Pulmonary artery endothelial cell (primary cell): ENCODE measurements at regions not wholly inside any gene's neighbourhood (a gene's known extent, or its start where the extent isn't known, plus 50 kb on each side); places are given as distances from the start of the nearest gene placed in this dataset.
A peak's percentile ranks its signal among the peaks of the same experiment; 100 is the strongest.

ENCODE experiments used
- DNase-seq: peaks from one replicate; pipeline ENCODE4 v3.0.0-alpha.2; 2011; ENCODE audit warnings: low read depth, low spot score

- DNase-seq: no peak
Measured at GRCh38 chr17:77361986-77362620, 221.3 kb downstream of the SEC14L1 start.

DNA sequence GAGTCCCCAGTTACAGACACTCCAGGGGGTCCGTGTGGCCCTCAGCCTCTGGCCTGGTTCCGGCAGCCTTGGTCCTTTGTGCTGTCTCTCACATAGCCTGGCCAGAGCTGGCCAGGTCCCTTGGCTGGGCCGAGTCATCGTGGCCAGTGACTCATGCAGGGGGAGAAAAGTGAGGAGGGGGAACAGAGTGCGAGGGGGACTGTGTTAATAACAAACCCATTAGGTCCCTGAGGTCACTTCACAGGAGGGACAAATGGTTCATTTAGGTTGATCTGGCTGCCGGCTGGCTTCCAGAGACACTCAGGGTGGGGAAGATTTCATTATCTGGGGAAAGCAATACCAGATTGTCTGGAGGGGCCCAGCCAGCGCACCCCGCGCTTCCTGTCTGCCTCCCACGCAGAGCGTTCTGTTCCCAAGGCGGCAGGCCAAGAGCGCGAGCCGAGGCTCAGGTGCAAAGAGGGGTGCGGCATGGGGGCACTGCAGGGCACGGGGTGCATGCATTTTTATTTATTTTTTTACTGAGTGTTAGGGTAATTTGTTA is 223.1 kb downstream of the SEC14L1 start:
- DNase-seq: no peak

DNA sequence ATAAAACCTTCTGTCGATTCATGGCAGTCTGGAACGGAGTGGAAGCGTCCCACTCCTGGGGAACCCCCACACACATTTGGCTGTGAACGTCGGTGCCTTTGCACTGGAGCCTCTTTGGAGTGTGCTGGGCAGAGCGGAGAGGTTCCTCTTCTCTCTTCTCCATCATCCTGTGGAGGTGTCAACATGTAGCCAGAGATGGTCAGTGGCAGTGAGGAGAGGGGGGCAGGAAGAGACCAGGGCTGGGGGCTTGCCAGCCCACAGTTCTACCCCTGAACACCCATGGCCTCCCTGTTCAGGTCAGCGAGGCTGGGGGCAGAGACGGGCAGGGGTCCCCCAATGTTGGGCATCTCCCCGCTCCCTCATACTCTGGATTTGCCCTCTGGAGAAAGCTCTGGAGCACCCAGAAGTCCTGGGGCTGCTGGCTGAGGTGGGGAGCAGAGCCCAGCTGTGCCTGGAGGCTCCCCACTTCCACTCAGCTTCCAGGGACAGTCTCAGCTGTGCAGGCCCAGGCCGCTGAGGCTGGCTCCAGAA is 223.7 kb downstream of the SEC14L1 start:
- DNase-seq: no peak

DNA sequence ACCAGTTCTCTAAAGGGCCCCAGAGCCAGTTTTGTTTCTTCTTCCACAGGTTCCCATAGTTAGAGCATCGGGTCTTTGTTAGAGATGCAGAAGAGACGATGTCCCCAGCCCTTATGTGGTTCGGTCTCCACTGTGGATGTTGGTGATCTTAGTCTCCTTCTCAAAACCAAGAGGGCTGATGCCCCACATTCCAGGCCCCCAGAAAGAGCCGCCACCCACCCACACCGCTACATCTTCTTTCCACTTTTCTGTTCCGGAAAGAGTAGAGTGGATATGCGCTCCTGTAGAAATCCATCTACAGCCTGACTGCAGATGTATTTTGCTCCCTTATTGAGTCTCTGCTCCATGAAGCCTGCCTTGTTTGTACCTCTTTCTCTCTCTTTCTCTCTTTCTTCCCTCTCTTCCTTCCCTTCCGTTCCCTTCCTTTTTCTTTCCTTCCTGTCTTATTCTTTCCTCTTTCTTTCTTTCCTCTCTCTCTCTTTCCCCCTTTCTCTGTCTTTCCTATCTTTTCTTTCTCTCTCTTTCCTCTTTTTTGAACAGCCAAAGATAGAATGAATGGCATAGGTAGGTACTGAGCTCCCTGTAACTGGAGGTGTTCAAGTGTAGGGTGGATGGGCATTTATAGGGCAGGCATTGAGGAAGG is 224.3 kb downstream of the SEC14L1 start:
- no peak for DNase-seq

GRCh38 chr17:77365584-77366186 is 224.9 kb downstream of the SEC14L1 start:
- no peak for DNase-seq

- no peak for DNase-seq
Measured at GRCh38 chr17:77366206-77366557, 225.4 kb downstream of the SEC14L1 start.

- DNase-seq: no peak
Measured at GRCh38 chr17:77366558-77367245, 225.9 kb downstream of the SEC14L1 start.

DNA sequence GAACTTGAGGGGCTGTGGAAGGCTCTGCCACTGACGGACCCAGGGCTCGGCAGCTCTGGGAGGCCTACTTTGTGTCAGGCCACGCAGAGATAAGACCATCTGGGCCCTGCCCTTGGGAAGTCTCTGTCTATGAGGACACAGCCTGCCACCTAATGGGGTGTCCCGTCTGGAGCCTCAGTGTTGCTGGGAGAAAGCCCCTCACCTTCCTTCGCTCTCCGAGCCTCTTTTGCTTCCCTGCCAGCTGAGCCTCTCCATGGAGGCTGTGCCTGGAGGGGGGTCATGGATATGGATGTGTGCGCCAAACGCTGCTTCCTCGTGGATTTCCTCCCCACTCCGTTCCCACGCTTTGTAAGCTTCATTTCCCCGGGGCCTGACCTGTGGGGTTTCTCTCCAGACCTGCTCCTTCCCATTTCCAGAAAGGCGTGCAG is 228.8 kb downstream of the SEC14L1 start:
- DNase-seq: no peak

GRCh38 chr17:77370586-77370985 is 229.8 kb downstream of the SEC14L1 start:
- DNase-seq: no peak

GRCh38 chr17:77371117-77371887 is 230.5 kb downstream of the SEC14L1 start:
- no peak for DNase-seq

DNA sequence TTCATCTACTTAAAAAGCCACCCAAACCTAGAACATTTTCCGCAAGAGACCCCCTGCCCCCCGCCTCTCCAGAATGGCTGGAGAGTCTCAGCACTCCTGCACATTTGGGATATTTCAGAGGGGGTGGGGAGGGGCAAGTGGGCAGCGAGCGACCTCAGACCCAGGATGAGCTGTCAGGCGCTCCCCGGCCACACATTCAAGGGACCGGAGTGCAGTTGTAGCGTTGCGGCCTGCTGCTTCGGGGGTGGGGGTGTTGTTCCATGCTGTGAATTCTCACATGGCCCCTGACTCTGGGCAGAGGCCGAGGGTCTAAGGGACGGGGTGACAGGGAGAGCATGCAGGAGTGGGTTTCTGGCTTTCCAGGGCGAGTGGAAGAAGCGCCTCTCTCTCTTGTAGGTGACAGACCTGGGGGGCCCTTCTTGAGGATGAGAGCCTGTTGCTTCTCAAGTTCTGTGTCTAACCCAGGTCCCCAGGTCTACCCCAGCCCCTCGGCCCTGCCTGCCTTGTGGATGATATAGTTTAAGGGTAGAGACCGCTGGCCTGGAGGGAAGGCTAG is 231.2 kb downstream of the SEC14L1 start:
- no peak for DNase-seq

GRCh38 chr17:77372444-77373298 is 231.9 kb downstream of the SEC14L1 start:
- DNase-seq: no peak

- DNase-seq: no peak
Measured at GRCh38 chr17:77373299-77374169, 232.8 kb downstream of the SEC14L1 start.

DNA sequence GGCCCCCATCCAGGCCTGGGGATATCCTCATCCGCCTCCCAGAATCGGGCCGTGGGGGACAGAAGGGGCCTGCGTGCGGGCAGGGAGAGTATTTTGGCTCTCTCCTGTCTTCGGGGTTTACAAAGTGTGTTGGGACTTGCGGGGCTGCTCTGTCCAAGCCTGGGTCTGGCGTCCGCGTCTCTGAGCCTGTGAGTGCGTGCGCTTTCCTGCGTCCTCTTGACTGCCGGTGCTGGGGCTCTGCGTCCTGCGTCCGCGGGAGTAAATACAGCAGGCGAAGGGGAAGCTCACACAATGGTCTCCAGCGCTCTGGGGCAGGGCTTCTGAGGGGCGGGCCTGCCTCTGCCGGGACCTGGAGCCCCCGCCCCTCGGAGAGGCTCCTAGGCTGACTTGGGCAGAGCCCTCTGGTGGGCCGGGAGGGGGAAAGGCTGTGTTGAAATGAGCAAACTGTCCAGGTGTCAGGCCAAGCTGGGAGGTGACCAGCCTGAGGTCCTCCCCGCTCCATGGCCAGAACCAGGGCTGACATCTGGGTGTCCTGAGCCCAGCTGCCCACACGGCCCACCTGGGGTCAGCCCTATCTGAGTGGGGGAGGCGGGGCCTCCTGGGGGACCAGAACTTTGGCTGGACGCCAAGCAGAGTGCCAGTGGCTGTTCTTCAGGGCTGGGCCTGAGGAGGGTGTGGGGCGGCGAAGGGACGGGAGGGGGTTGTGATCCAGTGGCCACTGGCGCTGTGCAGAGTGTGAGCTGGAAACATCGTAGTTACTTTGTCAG is 233.6 kb downstream of the SEC14L1 start:
- peak; percentile 60 for DNase-seq

DNA sequence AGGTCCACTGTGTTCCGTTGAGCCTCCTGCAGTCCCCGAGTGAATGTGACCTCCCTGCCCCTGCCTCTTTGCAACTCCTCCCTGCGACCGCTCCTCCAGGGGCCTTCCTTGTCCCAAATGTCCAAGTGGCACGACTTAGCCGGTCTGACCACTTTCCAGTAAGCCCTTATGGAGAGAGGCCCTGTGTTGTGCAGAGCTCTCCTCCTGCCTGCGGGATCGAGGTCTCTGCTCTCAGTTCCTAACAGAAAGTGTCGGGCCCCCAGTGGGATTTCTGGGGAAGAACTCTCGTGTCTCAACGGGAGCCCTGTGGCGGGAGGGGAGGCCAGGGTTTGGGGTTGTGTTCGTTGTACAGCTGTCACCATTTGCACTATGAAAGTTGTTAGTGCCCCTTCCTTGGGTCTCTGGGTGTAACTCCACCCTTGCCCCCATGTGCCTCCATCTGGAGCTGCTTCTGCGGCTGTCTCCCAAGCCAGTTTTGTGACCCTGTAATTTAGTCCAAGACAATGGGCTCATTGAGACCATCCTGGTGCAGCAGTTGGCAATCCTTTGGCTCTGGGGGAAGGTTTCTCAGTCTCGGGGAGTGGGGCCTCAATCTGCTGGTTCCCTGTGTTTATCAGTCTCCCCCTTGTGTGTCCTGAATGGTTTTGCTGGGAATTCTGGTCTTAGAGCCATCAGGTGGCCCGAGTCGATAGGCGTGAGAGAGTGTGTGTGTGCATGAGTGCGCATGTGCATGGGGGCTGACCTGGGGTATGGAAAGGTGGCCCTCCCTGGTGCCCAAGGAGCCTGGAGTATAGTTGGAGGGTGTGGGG is 234.5 kb downstream of the SEC14L1 start:
- DNase-seq: no peak

DNA sequence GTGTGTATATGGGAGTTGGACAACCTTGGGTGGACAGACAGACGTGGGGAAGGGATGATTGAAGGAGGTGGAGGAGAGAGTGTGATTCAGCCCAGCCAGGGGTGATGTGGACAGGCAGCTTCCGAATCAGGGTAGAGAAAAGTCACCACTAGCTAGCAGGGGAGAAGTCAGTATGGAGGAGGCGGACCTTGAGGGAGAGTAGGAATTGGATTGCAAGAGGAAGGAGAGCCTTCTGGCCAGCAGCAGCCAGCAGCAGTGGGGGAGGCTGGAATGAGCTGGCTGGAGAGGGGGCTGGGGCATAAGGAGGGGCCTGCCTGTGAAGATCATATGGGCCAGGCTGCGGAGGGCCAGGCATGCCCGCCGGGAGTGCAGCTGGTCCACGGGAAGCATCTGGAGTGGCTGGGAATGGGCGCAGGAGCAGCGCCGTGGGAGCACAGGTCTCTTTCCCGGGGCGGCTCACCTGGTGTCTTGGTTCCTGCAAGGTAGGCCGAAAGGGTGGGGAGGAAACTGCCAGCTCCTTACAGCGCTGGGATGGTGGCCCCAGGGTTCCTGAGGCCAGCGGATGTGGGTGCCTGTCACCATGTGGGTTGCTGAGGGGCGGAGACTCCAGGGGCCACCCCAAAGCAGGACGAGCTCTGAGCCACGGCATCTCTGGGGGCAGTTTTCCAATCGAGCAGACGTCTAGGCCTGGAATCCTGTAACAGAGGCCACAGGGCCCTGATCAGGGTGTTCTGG is 235.3 kb downstream of the SEC14L1 start:
- DNase-seq: no peak
